GM18861 (cell line): ENCODE measurements at regions not wholly inside any gene's neighbourhood (a gene's known extent, or its start where the extent isn't known, plus 50 kb on each side); places are given as distances from the start of the nearest gene placed in this dataset.
"Not testable (repeated sequence)": the region's sequence is repeated elsewhere in the genome, so short reads cannot be mapped to it uniquely, and the experiment has no call there.

Source experiments
- ATAC-seq: cut with Tn5 transposase; IDR thresholded peaks from one replicate; pipeline ENCODE4 v1.9.1; 2021; ENCODE audit not compliant: unreplicated experiment

DNA sequence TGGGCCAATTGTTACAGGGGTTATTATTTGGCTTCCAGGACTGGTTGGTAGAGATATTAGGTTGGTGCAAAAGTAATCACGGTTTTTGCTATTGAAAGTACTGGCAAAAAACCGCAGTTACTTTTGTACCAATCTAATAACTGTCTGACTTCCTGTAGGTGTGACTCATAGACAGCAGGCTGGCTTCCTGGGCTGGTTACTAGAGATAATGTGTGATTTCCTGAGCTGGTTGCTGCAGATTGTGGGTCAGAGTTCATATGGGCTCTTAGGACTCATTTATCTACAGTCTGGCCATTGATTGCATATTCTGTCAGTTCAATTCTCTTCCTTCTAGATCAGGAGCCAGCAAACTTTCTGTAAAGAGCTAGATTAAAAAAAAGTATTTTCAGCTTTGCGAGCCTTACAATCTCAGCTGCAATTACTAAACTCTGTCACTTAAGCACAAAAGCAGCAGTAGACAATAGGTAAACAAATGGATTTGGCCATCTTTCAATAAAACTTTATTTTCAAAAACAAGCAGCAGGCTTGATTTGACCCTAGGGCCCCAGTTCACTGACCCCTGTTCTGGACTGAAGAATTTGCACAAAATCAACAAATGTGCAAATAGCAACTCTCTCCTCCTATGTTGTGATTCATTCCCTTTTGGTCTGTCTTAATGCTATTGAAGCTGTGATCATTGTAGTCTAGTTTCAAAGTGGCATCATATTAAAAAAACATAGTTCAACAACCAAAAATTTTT, 50.8 kb upstream of the BOD1L1 start:
- no peak for ATAC-seq

- no peak for ATAC-seq
Measured at GRCh38 chr4:13681570-13681969, 54.0 kb upstream of the BOD1L1 start.

DNA sequence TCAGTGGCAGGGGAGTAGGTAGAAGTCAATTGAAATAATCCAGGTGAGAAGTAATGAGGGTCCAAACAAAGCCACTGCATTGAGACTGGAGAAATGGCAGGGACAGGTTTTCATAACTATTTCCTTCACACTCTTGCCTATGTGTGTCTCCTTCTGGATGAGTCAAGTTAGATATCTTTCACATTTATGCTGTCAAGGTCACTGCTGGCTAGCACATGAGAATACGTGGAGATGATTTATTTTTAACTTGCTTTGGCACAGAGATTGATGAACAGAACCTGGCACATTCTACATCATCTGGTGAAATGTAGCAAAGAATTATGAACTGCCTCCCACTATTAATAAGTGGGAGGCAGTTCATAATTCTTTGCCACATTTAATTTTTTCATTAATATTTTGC, 66.7 kb upstream of the BOD1L1 start:
- no peak for ATAC-seq

- no peak for ATAC-seq
Measured at GRCh38 chr4:13698296-13698695, 70.8 kb upstream of the BOD1L1 start.

GRCh38 chr4:13700021-13700857, 72.7 kb upstream of the BOD1L1 start:
- ATAC-seq: no peak

DNA sequence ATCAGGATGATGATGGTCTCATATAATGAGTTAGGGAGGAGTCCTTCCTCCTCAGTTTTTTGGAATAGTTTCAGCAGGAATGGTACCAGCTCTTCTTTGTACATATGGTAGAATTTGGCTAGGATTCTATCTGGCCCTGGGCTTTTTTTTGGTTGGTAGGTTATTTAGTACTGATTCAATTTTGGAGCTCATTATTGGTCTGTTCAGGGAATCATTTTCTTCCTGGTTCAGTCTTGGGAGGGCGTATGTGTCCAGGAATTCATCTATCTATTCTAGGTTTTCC, 73.3 kb upstream of the BOD1L1 start:
- not testable (repeated sequence) for ATAC-seq

- no peak for ATAC-seq
Measured at GRCh38 chr4:13701937-13702446, 74.5 kb upstream of the BOD1L1 start.

DNA sequence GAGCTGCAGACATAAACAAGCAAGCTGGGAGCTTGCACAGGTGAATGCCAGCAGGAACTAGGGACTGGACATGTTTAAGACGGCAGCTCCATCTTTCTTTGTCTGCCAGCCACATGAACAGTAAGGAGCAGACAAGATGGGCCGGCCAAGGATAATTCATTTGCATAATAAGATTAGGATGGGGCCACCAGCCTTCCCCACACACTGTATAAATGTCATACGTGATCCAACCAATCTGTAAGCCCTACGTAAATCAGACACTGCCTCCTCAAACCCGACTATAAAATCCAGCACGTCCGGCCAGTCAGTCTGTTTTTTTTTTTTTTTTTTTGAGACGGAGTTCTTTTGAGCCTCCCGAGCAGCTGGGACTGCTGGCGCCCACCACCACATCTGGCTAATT, 75.6 kb upstream of the BOD1L1 start:
- no peak for ATAC-seq

DNA sequence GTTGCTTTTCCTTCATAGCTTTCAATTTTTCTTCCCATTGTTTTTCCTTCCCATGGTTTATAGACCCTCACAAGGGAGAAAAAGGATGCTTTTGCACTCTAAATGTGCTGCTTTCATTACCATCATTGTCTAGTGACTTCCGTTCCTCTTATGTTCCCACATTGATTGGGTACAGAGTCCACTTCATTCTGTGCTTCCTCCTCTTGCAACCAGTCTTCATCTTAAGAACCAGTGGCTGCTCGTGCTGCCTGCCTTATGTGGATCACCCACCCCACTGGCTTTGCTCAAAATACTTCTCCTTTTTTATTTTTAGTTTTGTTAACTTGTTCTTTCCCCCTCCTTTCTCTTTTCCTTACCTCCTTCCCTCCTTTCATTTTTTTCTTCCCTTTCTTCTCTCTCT, 76.5 kb upstream of the BOD1L1 start:
- no peak for ATAC-seq

GRCh38 chr4:13704761-13705160, 77.2 kb upstream of the BOD1L1 start:
- ATAC-seq: no peak

GRCh38 chr4:13705521-13706041, 78.1 kb upstream of the BOD1L1 start:
- no peak for ATAC-seq

DNA sequence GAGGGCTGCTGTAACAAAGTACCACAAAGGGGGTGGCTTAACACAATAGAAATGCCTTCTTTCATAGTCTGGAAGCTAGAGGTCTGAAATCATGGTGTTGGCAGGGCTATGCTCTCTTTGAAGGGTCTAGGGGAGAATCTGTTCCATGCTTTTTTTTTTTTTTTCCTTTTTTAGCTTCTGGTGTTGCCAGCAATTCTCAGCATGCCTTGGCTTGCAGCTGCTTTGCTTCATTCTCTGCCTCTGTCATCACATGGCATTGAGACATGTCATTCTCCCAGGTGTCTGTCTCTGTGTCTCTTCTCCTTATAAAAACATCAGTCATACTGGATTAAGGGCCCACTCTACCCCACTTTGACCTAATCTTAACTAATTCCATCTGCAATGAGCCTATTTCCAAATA, 78.6 kb upstream of the BOD1L1 start:
- no peak for ATAC-seq

DNA sequence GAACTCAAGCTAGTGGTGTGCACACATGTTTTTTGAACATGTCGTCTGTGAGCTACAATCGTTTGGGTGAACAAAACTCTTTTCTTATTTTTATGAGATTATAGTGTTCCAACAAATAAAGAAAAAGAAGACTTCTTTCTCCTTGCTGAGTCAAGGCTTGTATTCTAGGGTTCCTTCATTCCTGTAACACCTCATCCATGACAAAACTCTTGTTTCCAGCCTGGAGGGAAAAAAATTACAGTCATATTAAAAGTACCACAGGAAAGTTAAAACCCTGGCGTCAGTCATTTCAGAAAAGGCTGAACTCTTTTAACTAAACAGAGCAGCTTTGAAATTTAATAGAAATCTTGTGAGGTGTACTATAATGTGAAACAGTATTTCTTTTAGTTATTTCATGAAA, 79.2 kb upstream of the BOD1L1 start:
- no peak for ATAC-seq

GRCh38 chr4:13710246-13710885, 82.8 kb upstream of the BOD1L1 start:
- ATAC-seq: no peak

DNA sequence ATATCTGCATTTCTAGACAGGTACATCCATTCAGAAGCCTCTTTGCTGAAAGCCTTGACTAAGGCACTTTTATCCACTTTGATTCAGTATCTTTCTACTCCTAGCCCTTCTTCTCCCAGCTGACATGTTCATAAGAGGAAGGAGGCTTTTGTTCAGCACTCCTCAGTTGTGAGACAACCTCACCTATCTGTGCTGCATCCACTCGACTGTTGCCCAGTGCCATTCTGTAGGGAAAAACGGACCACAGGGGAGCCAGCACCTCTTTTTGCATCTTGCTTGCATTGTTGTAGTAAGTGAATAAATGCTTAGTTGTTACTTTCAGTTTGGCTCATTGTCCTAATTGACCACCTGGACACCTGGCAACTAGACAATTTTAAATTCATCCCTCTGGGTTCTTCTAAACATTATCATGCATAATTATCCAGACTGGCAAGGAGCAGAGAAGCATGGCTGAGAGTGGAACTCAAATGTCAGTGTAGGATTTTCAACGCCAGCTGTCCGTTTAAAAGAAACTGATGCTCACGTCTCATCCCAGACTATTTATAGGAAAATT, 83.8 kb upstream of the BOD1L1 start:
- ATAC-seq: no peak

DNA sequence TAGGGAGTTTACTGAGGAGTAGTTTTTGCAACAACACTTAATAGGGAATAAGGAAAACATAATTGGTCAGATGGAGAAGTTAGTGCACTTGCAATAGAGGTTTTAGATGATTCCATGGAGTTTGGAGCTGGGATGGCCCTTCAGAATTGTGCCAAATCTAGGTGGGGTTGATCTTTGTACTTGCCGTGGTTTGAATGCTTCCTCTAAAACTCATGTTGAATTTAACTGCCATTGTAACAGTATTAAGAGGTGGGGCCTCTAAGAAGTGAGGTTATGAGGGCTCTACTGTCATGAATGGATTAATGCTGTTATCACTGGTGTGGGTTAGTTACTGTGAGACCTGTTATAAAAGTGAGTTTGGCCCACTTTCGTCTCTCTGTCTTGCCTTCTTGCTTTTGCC, 94.4 kb upstream of the BOD1L1 start:
- ATAC-seq: no peak

- no peak for ATAC-seq
Measured at GRCh38 chr4:13722649-13723048, 95.1 kb upstream of the BOD1L1 start.

DNA sequence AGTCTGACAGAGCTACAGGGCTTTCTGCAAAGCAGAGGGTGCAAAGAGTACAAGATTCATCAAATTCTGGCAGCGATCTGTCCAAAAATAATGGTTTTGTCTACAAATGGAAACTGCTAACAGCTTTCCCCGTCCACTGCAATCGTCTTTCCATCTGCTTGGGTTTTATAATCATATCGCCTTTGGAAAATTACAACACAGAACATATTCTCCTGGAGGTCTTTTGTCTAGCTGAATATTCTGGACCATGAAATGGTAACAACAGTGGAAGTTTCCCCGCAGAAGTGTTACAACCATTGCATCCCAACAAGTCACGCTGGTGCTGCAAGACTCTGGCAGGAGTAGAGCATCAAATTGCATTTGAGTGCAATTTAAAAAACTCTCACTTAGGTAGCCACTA, 101.2 kb upstream of the BOD1L1 start:
- ATAC-seq: no peak

- ATAC-seq: no peak
Measured at GRCh38 chr4:13731019-13731418, 103.5 kb upstream of the BOD1L1 start.

- ATAC-seq: no peak
Measured at GRCh38 chr4:13733817-13734216, 106.3 kb upstream of the BOD1L1 start.

DNA sequence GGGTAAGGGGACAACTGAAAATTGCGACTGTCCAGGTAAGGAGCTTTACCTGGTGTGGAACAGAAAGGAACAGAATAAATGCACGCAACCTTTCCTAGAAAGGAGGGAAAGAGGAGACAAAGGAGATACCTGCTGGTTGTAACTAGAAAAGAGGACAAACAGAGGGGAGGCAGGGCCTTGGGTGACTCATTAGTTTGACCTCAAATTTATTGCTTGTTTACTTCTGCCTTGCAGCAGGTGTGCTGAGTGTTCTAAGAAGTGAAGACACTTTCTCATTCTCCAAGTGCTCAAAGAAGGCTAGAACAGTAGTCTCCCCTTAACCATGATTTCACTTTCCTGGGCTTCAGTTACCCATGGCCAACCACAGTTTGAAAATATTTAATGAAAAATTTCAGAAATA, 123.1 kb upstream of the BOD1L1 start:
- ATAC-seq: no peak
